NOMO-1 treated with dmso at 0.1 percent for 144 hours (cell line): ENCODE measurements at regions not wholly inside any gene's neighbourhood (a gene's known extent, or its start where the extent isn't known, plus 50 kb on each side); places are given as distances from the start of the nearest gene placed in this dataset.

Source experiments
- DNase-seq: peaks from one replicate; lab custom pipeline; 2025; ENCODE audit not compliant: unreplicated experiment; lab: John Stamatoyannopoulos, UW

- DNase-seq, result no peak
These were observed 653.8 kb upstream of the RIOK2 start for GRCh38 chr5:97836816-97837215.

DNA sequence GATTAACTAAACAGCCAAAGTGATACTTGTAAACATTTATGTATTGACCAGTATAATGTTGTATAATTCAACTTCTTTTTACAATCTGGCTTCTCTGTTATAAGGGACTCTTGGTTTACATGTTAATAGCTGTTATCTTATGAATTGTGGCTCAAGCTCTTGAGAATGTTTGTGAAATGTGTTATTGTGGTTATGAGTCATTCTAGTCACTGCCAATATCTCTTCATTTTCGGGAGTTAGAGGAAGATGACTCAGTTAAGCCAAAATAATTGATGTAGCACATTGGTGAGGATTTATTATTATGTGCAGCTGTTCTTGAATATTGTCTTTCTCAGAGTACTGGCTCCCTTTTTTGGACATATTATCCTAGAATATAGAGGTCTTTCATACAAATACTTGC lies 655.2 kb upstream of the RIOK2 start:
- peak; percentile 61 for DNase-seq

DNA sequence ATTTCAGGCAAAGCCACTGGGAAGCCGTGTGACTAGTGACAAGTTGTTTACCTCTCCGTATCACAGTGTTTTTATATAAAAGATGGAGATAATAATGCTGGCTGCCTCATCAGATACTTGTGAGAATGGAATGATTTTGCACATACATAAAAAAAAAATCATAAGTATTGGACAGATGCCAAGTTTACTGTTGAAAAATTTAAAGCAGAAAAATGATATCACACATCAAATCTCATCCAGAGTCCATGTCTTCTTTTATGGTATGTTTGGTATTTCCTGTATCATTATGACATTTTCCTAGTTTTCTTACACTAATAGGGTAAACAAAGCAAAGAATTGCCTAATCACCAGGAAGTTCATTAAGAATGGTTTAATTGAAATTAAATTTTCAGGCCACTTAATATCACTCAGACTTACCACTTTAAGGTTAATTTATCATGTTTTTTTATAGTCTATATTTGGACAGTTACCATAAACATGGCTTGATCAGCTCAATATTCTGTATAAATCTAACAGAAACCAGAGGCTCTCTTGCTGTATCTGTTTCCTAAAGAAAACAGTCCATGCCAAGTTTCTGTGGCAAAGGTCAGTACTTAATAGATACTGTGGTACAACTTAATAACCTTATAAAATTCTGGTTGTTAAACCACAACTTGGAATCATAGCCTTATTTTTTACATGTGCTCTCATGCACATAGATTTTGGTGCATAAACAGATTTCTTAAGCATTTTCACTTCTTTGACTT lies 656.5 kb upstream of the RIOK2 start:
- DNase-seq, result no peak

DNA sequence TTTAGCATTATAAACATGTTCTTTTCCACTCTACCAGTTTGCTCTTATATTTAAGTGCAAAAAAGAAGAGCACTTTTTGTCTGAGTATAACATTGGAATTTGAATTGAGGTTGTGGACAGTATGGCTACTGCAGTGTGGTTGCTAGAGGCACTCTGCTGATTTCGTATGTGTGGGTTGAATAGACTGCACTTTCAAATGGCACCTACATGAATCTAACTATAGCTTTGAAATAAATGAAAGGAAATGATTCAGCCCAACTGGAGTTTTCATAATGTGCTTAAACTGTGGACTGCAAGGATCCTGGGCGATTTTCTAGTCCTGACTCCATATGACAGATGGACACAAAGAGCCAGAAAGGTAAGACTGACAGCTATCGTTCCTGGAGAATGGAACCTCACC lies 657.6 kb upstream of the RIOK2 start:
- no peak for DNase-seq

DNA sequence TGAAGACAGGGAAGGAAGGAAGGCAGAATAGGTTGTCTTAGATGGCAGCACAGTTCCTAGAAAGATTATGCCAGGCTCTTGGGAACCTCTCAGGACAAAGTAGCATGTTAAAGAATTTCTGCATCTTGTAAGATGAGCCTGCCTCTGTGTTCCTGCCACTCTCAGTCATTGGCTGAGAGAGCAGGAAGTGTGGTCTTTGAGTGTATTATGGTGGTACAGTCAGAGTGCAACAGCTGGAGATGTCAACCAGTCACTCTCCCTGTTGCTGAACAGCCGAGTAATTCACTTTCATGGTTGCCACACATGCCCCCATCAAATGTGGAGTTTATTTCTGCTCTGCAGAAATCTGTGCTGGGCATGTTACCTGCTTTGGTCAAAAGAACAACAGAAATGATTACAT lies 659.6 kb upstream of the RIOK2 start:
- DNase-seq, result no peak

DNA sequence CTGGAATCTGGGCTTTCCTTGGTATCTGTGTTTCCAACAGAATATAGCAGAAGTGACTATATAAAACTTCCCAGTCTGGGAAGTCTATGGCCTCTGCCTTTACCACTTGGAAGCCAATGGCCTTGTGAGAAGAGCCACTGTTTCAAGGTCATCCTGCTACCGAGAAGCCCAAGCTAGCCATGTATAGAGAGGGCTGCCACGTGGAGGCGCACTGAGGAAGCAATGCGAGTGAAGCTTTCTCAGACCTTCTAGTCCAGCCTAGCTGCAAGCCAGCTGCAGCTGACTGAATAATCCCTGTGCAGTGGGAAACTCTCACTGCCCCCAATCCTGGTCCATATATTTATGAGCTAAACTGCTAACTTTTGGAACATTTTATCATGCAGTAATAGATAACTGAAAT lies 661.8 kb upstream of the RIOK2 start:
- DNase-seq, result no peak

DNA sequence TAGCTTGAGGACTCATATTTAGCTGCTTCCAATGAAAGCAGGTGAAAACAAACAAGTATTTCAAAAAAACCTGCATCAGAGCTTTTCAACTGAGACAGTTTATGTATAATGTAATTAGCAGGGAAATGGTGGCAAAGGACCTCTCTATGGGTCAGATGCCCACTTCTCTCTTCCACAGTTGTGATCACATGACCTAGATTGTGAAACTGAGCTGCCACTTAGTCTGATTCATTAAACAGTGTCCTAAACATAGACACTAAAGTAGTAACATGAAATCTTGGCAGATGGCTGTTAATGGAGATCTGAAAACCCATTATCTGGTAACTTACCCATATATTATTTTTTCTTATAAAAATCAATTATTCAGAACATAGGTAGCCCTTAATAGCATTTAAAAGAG lies 663.6 kb upstream of the RIOK2 start:
- DNase-seq, result peak; percentile 27

GRCh38 chr5:97847920-97848631 lies 665.0 kb upstream of the RIOK2 start:
- DNase-seq, result no peak

DNA sequence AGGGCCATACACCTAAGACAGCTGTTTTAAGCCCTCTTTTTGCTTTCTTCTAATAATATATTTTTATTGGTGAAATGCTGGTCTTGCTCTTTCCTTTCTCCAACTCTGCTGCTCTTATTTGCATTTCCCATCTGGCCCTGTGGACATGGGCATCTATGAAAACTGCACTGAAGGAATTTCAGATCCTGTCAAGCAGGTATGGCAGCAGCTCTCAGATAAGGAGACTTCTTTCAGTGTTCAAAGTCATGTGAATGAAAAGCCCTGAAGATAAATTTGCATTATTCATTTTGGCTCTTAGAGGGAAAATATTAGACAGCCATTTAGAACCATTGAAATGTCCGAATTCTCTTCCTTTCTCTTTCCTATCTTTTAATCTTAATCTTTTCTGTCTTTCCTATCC lies 668.0 kb upstream of the RIOK2 start:
- DNase-seq, result no peak

- DNase-seq, result no peak
These were observed 672.1 kb upstream of the RIOK2 start for GRCh38 chr5:97854871-97855762.

DNA sequence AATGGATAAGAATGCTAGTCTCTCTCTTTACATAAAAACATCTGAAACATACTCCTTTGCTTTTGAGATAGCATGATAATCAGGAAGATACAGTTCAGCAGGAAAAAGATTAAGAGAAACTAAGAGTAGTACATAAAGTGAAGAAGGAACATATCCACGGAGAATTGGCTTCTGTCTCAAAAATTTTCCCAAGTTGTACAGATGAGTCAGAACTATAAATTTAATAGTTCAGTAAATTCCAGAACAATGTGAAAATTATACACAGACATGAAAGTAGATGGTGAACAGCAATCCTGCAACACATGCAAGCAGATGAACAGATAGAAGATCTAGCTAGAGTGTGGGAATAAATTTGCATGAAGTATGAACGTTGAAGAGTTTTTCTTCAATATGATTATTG lies 691.4 kb upstream of the RIOK2 start:
- no peak for DNase-seq

DNA sequence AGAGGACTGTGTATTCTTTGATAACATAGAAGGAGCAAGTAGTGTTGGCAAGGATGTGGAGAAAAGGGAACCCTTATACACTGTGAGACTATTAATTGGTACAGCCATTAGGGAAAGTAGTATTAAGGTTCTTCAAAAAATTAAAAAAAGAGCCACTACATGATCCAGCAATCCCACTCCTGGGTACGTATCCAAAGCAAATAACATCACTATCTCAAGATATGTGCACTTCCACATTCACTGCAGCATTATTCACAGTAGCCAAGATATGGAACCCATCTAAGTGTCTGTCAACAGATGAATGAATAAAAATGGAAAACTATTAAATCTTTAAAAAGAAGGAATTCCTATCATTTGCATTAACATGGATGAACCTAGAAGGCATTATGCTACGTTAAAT lies 693.2 kb upstream of the RIOK2 start:
- no peak for DNase-seq

DNA sequence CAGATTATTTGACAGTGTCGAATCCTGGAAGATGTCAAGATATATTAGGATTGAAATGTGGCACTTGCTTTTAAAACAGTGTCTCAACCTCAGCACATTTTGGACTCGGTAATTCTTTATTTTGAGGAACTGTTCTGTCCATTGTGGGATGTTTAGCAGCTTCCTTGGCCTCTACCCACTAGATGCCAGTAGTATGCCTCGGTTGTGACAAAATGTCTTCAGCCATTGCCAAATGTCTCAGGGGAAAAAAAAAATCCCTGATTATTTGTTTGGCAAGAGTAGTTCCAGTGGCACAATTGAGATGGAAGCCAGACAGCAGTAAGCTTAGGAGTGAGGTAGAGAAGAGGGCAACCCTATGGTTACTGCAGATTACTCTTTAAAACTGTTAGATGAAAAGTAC lies 694.5 kb upstream of the RIOK2 start:
- DNase-seq, result no peak

DNA sequence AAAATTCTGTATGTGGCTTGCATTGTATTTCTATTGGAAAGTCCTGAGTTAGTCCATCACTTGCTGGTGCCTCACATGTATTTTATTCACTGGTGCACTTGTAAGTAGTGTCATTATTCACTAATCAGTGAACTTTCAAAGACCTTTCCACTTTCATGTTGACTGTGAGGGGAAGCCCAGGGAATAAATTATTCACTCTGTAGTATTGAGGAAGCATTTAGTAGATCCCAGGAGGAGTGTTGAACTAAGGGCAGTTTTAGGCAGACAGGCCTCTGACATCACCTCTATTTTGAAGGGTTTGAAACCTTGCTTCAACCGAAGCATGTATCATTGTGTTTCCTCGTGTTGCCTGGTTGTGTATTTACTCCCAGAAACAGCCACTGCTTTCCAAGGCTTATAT lies 705.4 kb upstream of the RIOK2 start:
- no peak for DNase-seq

DNA sequence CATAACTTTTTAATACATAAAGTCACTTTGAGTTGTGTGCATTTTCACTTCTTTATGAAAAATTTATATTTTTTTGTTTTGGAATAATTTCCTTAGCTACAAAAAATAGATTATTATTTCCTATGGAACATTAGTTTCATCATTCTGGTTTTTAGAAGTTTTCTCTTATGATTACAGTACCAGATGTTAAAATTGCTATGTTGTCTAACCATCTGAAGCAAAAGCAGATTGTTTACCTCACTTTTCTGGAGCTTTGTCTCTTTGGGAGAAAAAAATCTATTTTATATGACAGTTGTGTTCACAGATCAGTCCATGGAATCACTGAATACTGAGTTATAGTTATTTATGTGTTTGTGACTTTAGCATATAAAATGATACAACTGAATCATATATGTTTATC lies 708.9 kb upstream of the RIOK2 start:
- DNase-seq, result no peak

DNA sequence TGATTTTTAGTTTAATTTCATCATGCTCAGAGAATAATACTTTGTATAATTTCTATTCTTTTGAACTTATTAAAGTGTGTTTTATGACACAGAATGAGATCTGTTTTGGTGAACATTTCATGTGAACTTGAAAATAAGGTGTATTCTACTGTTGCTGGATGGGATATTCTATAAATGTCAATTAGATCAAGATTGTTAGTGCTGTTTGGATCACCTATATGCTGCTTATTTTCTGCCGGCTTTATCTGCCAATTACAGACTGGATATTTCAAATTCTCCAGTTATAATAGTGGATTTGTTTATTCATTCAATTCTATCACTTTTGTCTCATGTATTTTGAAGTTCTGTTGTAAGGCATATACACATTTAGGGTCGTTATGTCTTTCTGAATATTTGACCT lies 720.7 kb upstream of the RIOK2 start:
- DNase-seq, result no peak

- no peak for DNase-seq
These were observed 723.1 kb upstream of the RIOK2 start for GRCh38 chr5:97906135-97906534.

DNA sequence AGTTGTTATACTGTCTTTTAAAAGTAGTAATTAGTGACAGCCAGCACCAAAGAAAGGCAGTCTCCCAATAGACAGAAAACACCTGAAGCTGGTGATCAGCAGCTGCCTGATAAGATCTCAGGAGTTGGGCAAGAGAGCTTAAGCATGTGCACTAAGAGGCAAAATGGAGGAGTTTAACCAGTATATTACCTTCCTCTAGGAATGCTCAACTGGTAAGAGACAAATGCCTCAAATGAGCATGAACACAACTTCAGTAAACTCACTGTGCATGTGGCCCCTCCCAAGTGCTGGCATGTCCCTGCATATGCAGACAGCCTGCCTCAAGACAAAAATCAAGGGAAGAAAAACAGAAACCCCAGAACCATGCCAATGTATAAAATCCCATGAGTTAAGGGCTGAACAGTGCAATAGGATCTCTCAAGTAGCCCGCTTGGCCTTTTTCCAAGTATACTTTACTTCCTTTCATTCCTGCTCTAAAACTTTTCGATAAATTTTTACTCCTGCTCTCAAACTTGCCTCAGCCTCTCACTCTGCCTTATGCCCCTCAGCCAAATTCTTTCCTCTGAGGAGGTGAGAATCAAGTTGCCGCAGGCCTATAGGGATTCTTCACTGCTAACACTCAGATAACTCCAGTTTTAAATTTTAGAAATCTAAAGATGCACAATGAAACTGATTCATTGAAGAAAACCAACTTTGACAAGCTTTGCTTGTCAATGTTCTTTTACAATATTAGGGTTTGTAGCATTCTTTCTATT lies 724.8 kb upstream of the RIOK2 start:
- DNase-seq, result no peak

- no peak for DNase-seq
These were observed 726.5 kb upstream of the RIOK2 start for GRCh38 chr5:97909541-97909940.

GRCh38 chr5:97914483-97914882 lies 731.4 kb upstream of the RIOK2 start:
- no peak for DNase-seq

- no peak for DNase-seq
These were observed 732.1 kb upstream of the RIOK2 start for GRCh38 chr5:97915106-97915505.
